HG03378 (cell line): ENCODE measurements at regions not wholly inside any gene's neighbourhood (a gene's known extent, or its start where the extent isn't known, plus 50 kb on each side); places are given as distances from the start of the nearest gene placed in this dataset.
A peak's percentile ranks its signal among the peaks of the same experiment; 100 is the strongest.
"Not testable (repeated sequence)": the region's sequence is repeated elsewhere in the genome, so short reads cannot be mapped to it uniquely, and the experiment has no call there.

ENCODE experiments used
- ATAC-seq: cut with Tn5 transposase; IDR thresholded peaks from one replicate; pipeline ENCODE4 v1.9.1; 2021; ENCODE audit warnings: mild to moderate bottlenecking, moderate library complexity; ENCODE audit not compliant: unreplicated experiment

DNA sequence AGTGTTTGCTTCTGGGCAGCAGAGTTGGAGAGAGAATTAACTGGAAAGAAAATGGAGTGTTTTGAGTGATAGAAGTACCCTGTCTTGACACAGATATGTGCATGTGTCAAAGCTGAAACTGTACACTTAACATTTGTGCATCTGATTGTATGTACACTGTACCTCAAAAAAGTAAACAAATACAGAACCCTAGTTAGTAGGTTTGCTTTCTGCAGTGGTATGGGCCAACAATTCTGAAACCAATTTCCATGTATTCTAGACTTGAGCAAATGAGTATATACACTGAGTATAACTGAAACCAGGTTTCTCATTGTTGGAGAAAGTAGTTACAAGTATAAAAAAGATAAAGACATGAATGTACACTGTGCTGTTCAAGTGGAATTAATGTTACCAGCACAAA lies 52.4 kb downstream of the ELAPOR2 start:
- no peak for ATAC-seq

GRCh38 chr7:87004956-87005355 lies 54.5 kb downstream of the ELAPOR2 start:
- no peak for ATAC-seq

- no peak for ATAC-seq
These were observed 55.3 kb downstream of the ELAPOR2 start for GRCh38 chr7:87003872-87004798.

DNA sequence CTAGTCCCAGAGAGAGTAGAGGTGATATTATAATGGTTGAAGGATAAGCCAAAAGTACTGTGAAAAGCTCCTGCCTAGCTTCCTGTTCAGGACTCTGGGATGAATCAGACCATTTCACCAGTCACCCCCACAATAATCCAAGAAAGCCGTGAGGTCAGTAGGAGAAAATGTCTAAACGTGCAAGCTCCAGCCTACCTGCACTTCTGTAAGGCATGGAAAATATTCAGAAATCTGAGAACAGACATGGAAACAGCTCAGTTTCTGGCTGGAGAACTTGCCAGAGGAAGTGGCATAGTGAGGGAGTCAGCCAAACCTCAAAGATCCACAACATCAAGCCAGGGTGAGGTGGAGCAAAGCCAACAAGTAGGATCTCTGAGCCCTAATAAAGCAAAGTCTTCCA lies 58.2 kb downstream of the ELAPOR2 start:
- no peak for ATAC-seq

DNA sequence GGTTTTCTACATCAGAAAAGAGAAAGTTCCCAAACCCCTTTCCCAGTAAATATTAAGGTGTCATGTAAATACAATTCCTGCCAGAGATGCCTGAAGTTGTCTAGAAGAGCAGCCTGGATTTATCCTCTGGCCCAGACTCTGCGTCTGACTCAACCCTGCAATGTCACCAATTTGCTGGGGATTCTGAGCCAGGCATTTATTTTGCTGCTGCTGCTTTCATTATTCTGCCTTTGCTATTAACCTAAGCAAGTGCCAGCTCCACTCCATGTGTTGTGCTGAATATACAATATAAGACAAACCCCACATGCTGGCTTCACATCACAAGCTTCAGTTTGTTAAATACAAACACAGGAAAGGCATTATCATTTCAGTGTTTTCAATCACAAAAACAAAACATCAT lies 59.1 kb downstream of the ELAPOR2 start:
- ATAC-seq = no peak

DNA sequence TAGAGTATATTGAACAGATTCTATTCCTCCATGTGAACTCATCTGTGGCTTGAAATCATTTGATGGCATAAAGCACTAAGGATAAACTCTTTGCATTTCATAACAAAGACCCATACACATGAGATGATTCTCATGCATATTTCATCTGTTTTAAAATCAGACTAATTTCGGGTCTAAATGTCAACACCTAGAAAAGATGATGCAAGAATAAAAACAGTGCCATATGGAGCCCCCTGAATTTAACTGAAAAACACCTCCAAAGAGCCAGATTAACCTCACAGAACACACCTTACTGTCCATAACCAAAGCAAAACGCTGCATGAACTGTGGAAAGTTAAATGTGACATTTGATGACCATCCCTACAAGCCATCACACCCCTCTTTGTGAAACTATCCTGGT lies 59.7 kb downstream of the ELAPOR2 start:
- ATAC-seq = no peak

DNA sequence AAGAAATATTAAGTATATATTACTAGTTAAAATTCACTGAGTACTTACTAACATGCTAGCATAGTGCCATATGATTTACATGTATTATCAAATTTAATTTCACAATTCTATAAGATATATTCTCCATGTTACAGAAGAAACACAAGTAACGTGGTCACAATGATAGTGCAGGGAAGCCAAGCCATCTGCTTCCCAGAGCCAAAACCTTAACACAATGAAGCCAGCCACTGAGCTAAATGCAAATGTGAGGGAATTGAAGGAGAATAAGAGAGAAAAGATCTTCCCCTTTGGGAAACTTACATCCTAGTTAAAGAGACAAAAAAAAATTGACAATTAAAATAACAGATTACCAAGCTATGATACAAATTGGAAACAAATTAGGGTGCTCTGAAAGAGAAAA lies 63.6 kb downstream of the ELAPOR2 start:
- no peak for ATAC-seq

- no peak for ATAC-seq
These were observed 64.3 kb downstream of the ELAPOR2 start for GRCh38 chr7:86995052-86995725.

- ATAC-seq = peak; percentile 21
These were observed 67.7 kb downstream of the ELAPOR2 start for GRCh38 chr7:86991771-86992191.

DNA sequence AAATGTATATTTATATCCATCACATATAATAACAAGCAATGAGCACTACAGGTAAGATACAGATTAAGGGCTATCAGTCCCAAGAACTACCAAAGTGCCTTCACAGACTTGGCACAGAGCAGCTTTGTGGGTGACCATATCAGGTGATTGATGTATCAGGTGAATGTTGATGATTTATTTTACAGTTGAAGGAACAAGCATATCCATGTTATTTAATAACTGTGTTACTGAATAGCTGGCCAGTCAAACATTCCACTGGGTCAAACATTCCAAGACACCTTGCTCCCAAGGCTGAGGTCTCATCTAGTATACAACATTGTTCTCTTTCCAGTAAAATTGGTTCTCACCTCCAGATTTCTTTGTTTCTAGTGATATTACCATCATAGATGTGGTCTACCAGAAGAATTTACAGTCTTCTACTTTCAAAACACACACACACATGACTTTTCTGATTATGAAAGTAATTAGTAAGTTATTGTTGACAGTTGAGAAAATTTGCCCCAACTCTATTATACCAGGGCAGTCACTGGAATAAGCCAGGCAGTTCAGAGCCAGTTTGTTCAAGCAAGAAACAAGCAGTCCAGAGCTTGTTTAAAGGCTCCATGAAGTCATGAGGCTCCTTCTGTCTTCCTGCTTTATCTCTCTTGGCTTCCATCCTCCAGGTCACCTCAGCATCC lies 68.2 kb downstream of the ELAPOR2 start:
- peak; percentile 92 for ATAC-seq

GRCh38 chr7:86989407-86989806 lies 70.0 kb downstream of the ELAPOR2 start:
- ATAC-seq = no peak

DNA sequence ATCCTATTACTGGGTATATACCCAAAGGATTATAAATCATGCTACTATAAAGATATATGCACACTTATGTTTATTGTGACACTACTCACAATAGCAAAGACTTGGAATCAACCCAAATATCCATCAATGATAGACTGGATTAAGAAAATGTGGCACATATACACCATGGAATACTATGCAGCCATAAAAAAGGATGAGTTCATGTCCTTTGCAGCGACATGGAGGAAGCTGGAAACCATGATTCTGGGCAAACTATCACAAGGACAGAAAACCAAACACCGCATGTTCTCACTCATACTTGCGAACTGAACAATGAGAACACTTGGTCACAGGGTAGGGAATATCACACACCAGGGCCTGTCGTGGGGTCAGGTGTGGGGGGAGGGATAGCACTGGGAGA lies 71.6 kb downstream of the ELAPOR2 start:
- not testable (repeated sequence) for ATAC-seq

GRCh38 chr7:86987358-86987757 lies 72.1 kb downstream of the ELAPOR2 start:
- not testable (repeated sequence) for ATAC-seq

DNA sequence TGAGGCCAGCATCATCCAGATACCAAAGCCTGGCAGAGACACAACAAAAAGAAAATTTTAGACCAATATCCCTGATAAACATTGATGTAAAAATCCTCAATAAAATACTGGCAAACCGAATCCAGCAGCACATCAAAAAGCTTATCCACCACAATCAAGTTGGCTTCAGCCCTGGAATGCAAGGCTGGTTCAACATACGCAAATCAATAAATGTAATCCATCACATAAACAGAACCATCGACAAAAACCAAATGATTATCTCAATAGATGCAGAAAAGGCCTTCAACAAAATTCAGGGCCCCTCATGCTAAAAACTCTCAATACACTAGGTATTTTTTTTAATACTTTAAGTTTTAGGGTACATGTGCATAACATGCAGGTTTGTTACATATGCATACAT lies 74.1 kb downstream of the ELAPOR2 start:
- ATAC-seq = not testable (repeated sequence)

- ATAC-seq = not testable (repeated sequence)
These were observed 75.8 kb downstream of the ELAPOR2 start for GRCh38 chr7:86983654-86984053.

DNA sequence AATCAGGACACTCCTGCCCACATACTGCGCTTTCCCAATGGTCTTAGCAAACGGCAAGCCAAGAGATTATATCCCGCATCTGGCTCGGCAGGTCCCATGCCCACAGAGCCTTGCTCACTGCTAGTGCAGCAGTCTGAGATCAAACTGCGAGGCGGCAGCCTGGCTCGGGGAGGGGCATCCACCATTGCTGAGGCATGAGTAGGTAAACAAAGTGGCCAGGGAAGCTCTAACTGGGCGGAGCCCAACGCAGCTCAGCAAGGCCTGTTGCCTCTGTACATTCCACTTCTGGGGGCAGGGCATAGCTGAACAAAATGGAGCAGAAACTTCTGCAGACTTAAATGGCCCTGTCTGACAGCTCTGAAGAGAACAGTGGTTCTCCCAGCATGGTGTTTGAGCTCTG lies 77.5 kb downstream of the ELAPOR2 start:
- ATAC-seq = not testable (repeated sequence)

DNA sequence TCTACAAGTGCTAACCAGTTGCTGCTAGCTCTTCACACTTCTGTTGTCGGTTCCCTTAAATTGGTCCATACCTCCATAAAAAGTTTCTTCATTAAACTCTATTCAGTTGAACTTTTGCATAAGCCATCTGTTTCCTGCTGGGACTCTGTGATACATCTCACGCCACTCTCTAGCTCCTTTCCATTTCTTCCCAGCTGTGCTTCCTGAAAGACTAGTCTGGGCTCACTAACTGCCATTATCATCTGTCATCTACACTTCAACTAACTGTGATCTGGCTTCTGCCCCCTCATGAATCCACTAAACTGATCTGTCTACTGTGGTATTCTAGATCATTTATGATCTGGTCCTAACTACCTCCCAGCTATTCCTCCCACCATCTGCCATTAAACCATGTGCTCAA lies 78.3 kb downstream of the ELAPOR2 start:
- ATAC-seq = no peak

GRCh38 chr7:86980223-86980622 lies 79.2 kb downstream of the ELAPOR2 start:
- ATAC-seq = no peak

- peak; percentile 96 for ATAC-seq
These were observed 80.5 kb downstream of the ELAPOR2 start for GRCh38 chr7:86978808-86979506.

- no peak for ATAC-seq
These were observed 82.5 kb downstream of the ELAPOR2 start for GRCh38 chr7:86976958-86977357.

- ATAC-seq = no peak
These were observed 83.5 kb downstream of the ELAPOR2 start for GRCh38 chr7:86975914-86976313.
